Heart right ventricle (tissue), 16 donors: ENCODE measurements at regions not wholly inside any gene's neighbourhood (a gene's known extent, or its start where the extent isn't known, plus 50 kb on each side); places are given as distances from the start of the nearest gene placed in this dataset.
"Not testable (repeated sequence)": the region's sequence is repeated elsewhere in the genome, so short reads cannot be mapped to it uniquely, and the experiment has no call there.

ENCODE experiments used
- ATAC-seq, 8 donors: fragments of 200-7000 bp; cut with Tn5 transposase; one replicate each; pipeline ENCODE4 v1.9.1; 2020; ENCODE audit warnings: mild to moderate bottlenecking in 8 of 8, moderate library complexity in 8 of 8, moderate number of reproducible peaks in 1 of 8
- DNase-seq, 2 donors: peaks; one replicate each; pipeline ENCODE4 v3.0.0-alpha.2; 2020
- H3K27ac ChIP-seq, 10 donors: fragments of 200-600 bp; sonication (generic) in 2 of 10; one replicate each; pipeline versions ENCODE4 v1.5.0 to v1.8.0; 2020 to 2022; ENCODE audit warnings: mild to moderate bottlenecking in 3 of 10
- H3K27me3 ChIP-seq, 7 donors: fragments of 200-600 bp; one replicate each; pipeline ENCODE4 v1.8.0; 2021 to 2022; ENCODE audit warnings: mild to moderate bottlenecking in 2 of 7
- H3K36me3 ChIP-seq, 9 donors: fragments of 200-600 bp; sonication (generic) in 1 of 9; one replicate each; pipeline versions ENCODE4 v1.5.0 to v1.8.0; 2020 to 2022; ENCODE audit warnings: mild to moderate bottlenecking in 2 of 9
- H3K4me1 ChIP-seq, 9 donors: fragments of 200-600 bp; sonication (generic) in 1 of 9; one replicate each; pipeline versions ENCODE4 v1.5.0 to v1.8.0; 2020 to 2022; ENCODE audit warnings: mild to moderate bottlenecking in 4 of 9
- H3K4me3 ChIP-seq, 10 donors: fragments of 200-600 bp; sonication (generic) in 2 of 10; one replicate each; pipeline versions ENCODE4 v1.5.0 to v1.8.0; 2020 to 2022; ENCODE audit warnings: mild to moderate bottlenecking in 7 of 10, moderate library complexity in 2 of 10
- H3K9me3 ChIP-seq, 11 donors: fragments of 200-600 bp in 10 of 11; sonication (generic) in 2 of 11; one replicate each; pipeline versions ENCODE4 v1.5.0 to v1.8.0; 2013 to 2022; ENCODE audit warnings: mild to moderate bottlenecking in 2 of 11, control low read depth in 1 of 11, moderate library complexity in 1 of 11
- WGBS, 2 donors: extraction: QIAGEN DNeasy Blood & Tissue Kit; methylation state at CpG; one replicate each; pipeline ENCODE4 v1.1.7; 2013; ENCODE audit warnings: inconsistent platforms in 1 of 2; 5-methylcytosine and 5-hydroxymethylcytosine counted together
- intact Hi-C, 10 donors: fragments of 100-400 bp; cut with DNase I; formaldehyde crosslinking; loops; one replicate each; pipeline versions ENCODE4 v1.11.1 to v1.14.2; 2022
- donor health status: Arrhythmogenic right ventricular cardiomyopathy.
- donor health status: ischemic (EF 13 %, LVEDD 7.1; RV severe dilation, severe dysfunction).
- donor health status: healthy with polysubstance abuse.
- donor health status: DM: no; HTN: yes; CAD: no.
- donor health status: DM: no; HTN: no; CAD: no.
- donor health status: ischemic (EF 25% LVEDD 6.9; RV normal size, moderate dysfunction).
- donor health status: ischemic (EF 25% LVEDD 5.7; RV mildly dilated, moderate dysfunction).
- donor health status: healthy.
- donor health status: DM: yes; HTN: yes; CAD: no.
- donor health status: Ischemic cardiomyopathy.
- donor health status: ischemic (EF 35%, LVEDD 5.7; RV mildly dilated, moderate dysfunction).
- donor health status: nonischemic (EF 11% LVEDD 7.7; RV severe dilation, severe dysfunction).
- donor health status: DM: yes; HTN: yes; CAD: no.
- donor health status: PGD.
- donor health status: ischemic (EF 29% LVEDD 5.4; RV normal size, mild dysfunction).
- donor health status: nonischemic (EF 23%, LVEDD 6.1; RV moderate dilation, normal function).

- H3K36me3 ChIP-seq, H3K9me3 ChIP-seq, H3K27me3 ChIP-seq, ATAC-seq, H3K4me3 ChIP-seq, H3K27ac ChIP-seq, intact Hi-C loops, DNase-seq, H3K4me1 ChIP-seq: not testable (repeated sequence)
- 100% methylated on average over 2 of the region's 2 CpGs for WGBS, 2 donors
These were observed 163.9 kb downstream of the POTEC start for GRCh38 chr18:14379489-14379888.

DNA sequence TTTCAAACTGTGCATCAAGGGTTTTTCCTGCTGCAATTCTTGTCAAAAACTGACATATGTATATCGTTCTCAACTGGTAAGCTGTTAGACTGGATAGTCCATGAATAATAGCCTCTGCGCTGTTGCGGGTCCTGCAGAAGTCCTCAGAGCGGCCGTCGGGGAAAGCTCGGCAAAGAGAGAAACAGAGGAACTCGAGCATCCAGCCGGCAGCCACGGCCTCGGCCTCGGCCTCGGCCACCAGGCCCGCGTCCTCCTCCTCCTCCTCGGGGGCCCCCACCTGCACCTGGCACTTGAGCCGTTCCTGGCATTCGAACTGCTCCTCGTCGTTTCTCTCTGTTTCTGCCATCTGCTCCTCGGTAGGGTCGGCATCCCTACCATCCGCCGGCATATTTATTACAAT is 165.0 kb downstream of the POTEC start:
- H3K27me3 ChIP-seq, H3K4me1 ChIP-seq, H3K36me3 ChIP-seq, ATAC-seq, H3K9me3 ChIP-seq, intact Hi-C loops, DNase-seq, H3K4me3 ChIP-seq, H3K27ac ChIP-seq: not testable (repeated sequence)
- whole genome bisulfite sequencing, 2 donors = 85 to 90% methylated on average over 22 to 24 of the region's 24 CpGs

DNA sequence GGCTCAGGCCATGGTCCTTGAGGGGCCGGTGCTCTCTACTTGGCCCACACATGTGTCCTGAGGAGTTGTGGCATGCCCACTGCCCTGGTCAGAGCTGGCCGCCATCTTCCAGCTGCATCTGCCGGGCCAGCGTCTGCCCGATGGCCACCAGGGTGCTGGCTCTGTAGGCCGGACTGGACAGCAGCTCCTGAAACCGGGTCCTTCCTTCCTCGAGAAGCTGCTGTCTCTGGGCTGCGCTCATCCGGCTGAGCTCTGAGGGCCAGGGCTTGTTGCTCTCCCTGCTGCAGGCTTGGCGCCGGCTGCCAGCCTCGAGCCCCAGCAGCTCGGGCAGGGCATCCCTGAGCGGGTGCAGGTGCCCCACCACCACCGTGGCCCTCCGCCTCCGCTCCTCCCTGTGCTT is 182.1 kb downstream of the POTEC start:
- DNase-seq, H3K9me3 ChIP-seq, intact Hi-C loops, H3K36me3 ChIP-seq, ATAC-seq, H3K4me1 ChIP-seq, H3K27me3 ChIP-seq, H3K4me3 ChIP-seq, H3K27ac ChIP-seq: not testable (repeated sequence)
- 89% methylated on average over 18 of the region's 18 CpGs for WGBS, 2 donors

DNA sequence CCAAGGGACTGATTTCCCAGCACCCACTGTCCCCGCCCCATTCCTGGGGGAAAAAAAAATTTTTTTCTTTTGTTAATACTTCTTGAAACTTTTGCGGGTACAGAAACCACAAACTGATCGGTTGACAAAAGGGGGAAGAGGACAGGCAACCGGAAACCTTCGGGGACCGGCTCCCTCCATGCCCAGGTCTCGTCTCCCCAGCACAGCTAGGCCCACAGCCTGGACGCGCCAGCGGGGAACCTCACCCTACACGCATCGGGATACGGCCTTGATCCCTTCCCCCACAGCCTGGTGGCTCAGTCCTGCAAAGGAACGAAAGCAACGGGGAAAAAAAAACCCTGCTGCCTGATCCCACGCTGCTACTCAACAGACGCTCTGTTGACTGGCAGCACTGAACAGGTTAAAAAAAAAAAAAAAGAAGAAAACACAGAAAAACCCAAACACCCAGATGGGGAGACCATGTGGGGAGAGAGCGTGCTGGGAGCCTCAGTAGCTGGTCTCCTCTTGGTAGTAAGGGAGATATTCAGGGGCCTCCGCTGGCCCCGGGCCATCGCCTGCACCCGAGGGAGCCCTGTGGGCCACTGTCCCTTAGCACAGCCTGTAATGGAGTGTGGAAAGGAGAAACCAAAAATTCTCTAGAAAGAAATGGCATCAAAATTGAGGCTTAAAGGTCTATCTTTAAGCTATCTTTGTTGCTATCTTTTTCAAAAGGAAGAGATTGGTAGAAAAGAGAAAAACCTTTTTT is 185.7 kb downstream of the POTEC start:
- H3K36me3 ChIP-seq, H3K27ac ChIP-seq, H3K27me3 ChIP-seq, ATAC-seq, H3K9me3 ChIP-seq, H3K4me3 ChIP-seq, DNase-seq, intact Hi-C loops, H3K4me1 ChIP-seq: not testable (repeated sequence)
- 91 to 93% methylated on average over 22 of the region's 22 CpGs for WGBS, 2 donors

DNA sequence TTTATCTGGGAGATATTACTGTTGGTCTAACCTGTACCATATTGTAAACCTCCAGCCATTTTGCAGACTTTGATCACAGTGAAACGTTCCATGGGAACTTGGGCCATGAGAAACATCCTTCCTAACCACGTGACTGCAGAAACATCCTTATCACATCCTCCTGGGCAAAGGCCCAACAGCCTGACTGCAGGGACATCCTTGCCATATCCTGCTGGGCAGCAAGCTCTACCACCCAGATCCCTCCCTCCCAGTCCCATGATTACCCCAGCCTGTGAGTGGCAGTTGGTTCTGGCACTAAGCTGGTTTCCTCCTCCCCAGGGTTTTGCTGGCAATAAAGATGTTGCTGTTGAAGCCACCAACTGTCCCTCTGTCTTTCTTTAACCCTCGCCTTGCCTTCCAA is 201.2 kb downstream of the POTEC start:
- WGBS, 2 donors = 22 to 35% methylated on average over 3 of the region's 3 CpGs
- H3K4me3 ChIP-seq, ATAC-seq, H3K36me3 ChIP-seq, intact Hi-C loops, H3K9me3 ChIP-seq, H3K27me3 ChIP-seq, H3K4me1 ChIP-seq, H3K27ac ChIP-seq, DNase-seq: not testable (repeated sequence)

- H3K27ac ChIP-seq, H3K4me3 ChIP-seq, DNase-seq, ATAC-seq, H3K27me3 ChIP-seq, H3K36me3 ChIP-seq, H3K4me1 ChIP-seq, intact Hi-C loops, H3K9me3 ChIP-seq: not testable (repeated sequence)
- WGBS, 2 donors = 73 to 79% methylated on average over 6 of the region's 6 CpGs
These were observed 203.8 kb upstream of the ZNF519 start for GRCh38 chr18:14336017-14336416.

GRCh38 chr18:14321217-14321616 is 189.0 kb upstream of the ZNF519 start:
- DNase-seq, H3K4me3 ChIP-seq, H3K9me3 ChIP-seq, H3K4me1 ChIP-seq, H3K27ac ChIP-seq, ATAC-seq, H3K36me3 ChIP-seq, H3K27me3 ChIP-seq, intact Hi-C loops: not testable (repeated sequence)
- WGBS, 2 donors = 60 to 66% methylated on average over 4 of the region's 4 CpGs

GRCh38 chr18:14301255-14301654 is 169.0 kb upstream of the ZNF519 start:
- H3K27me3 ChIP-seq, ATAC-seq, H3K4me1 ChIP-seq, intact Hi-C loops, H3K27ac ChIP-seq, H3K9me3 ChIP-seq, DNase-seq, H3K4me3 ChIP-seq, H3K36me3 ChIP-seq: not testable (repeated sequence)
- 83 to 85% methylated on average over 6 to 7 of the region's 7 CpGs for WGBS, 2 donors

DNA sequence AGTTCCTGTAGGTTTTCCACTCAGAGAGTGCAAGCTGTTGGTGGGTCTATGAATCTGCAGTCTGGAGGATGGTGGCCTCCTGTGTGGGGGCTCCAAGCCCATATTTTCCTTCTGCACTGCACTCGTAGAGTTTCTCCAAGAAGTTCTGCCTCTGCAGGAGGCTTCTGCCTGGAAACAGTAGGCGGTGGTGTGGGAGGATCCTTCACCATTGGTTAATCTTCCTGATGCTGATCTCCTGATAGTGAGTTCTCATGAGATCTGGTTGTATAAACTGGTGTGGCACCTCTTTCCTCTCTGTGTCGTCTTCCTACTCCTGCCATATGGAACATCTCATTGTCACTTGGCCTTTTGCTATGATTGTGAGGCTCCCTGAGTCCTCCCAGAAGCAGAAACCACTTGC is 162.8 kb upstream of the ZNF519 start:
- H3K4me3 ChIP-seq, H3K36me3 ChIP-seq, ATAC-seq, intact Hi-C loops, DNase-seq, H3K4me1 ChIP-seq, H3K9me3 ChIP-seq, H3K27me3 ChIP-seq, H3K27ac ChIP-seq: not testable (repeated sequence)
- 45 to 60% methylated on average over 3 of the region's 3 CpGs for WGBS, 2 donors
